HG03196 (cell line): ENCODE measurements at regions not wholly inside any gene's neighbourhood (a gene's known extent, or its start where the extent isn't known, plus 50 kb on each side); places are given as distances from the start of the nearest gene placed in this dataset.

Experiments
- ATAC-seq: cut with Tn5 transposase; IDR thresholded peaks from one replicate; pipeline ENCODE4 v1.9.1; 2021; ENCODE audit not compliant: unreplicated experiment

DNA sequence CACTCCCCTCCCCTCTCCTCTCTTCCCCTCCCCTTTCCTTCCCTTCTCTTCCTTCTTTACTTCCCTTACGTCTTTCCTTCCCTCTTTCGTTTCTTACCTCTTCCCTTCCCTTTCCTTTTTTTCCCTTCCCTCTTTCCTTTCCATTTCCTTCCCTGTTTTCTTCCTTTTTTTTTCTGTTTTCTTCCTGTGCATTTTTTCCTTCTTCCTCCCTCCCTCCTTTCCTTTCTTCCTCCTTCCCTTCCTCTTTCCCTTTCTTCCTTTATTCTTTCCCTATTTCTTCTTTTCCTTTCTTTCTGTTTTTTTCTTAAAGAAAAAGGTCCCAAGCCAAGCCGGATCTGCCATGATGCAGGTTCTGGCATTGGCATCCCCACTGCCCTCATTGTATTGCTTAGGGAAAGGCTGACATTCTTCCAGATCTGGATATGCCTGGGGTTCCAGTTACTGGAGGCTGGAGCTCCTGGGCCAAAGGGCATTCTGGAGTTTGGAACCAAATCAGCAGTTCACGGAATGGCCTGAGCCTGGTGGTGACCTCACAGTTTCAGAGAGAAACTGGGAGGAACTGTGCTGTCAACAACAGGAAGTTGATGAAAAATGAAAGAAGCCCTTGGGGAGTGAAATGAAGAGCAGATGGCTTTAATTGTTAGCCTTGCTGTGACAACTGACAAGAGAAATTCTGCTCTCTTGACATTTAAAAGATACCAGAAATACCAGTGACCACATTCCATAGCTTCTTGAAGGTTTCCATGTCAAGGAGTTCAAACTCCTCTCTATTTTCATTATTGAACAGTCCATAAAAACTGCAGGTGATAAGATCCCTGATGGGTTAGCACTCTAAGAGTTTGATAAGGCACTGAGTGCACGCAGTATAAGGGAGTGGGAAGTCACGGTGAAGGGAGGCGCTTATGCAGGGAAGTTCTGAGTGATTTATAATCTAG, 622.1 kb downstream of the SPRY1 start:
- peak; percentile 100 for ATAC-seq

DNA sequence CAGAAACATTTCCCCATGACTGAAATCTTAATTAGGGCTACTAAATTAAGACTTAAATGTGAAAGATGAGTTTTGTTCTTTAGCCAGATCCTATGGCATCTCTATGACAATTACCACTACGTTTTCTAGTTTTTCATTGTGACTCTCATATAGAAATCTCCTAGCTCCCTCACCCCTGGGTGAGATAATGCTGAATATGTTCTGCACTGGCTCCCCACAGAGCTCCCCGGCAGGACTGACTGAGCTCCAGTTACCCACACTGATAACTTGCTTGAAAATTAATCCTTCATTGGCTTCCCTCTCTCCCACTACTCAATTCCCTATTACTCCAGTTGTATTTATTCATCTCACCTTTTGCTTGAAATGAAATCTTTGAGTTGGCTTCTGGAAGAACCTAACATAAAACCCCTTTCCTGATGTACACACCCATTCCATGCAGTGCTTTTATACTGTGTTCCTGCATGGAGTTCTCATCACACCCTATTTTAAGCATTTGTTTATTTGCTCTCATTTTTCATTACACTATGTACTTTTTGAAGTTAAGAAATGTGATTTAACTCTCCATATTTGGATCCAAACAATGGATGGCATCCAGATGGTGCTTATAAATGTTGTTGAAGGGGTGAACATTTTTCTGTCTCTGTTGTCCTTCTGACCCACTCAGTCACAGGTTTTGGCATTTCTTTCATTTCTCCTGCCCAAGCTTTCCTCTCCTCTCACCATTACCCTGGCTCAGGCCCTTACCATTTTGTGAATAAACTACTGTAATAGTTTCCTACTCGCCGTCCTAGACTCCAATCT, 623.4 kb downstream of the SPRY1 start:
- no peak for ATAC-seq

DNA sequence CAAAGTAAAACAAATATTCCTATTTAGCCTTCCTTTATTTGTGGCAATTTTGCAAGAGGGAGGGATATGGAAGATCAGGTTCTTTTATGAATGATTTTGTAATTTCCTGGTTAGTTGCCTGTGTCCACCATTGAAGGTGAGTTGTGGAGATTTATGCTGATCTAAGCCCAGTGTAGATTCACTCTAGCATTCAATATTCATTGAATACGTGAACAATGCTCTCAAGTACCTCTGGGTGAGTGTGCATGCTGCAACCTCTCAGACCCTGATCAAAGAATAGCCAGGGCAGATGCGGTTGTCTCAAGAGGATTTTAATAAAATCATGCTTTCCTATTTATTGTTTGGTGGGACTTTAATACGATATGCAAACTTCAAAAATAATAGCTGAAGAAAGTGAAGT, 628.4 kb downstream of the SPRY1 start:
- ATAC-seq = no peak

DNA sequence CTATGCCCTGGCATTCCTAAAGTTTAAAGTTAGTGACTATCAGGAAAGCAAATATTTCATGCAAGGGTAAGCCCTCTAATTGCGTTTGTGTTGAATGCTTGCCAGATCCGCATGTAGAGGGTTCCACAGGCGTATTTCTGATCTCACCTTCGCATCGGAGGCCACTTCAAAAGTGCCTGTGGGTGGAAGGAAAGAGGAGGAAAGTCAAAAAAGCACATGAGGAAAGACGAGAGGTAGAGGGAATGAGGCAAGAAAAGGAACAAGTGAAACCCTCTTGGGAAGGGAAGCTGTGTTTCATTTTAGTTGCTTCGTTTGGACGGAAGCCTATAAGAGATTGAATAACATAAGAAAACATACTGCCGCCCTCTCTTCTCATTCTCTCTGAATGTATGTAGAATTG, 628.8 kb downstream of the SPRY1 start:
- no peak for ATAC-seq

DNA sequence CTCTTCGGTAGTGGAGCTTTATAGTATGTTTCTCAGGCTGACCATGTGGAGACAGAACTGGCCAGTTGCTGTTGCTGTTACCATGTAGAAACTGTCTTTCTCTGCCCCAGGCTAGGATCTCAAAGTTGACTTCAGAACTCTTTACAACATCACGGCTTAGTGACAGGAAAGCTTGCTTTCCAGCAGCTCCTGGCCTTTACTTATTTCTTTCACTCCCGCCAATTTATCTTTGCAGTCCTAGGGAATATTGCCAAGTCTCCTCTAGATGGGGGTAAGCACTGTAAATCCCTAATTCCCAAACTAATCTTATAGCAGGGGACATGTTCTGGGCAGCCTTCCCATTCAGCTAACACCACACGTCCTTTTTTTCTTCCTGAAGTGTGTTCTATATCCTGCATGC, 631.6 kb downstream of the SPRY1 start:
- no peak for ATAC-seq

DNA sequence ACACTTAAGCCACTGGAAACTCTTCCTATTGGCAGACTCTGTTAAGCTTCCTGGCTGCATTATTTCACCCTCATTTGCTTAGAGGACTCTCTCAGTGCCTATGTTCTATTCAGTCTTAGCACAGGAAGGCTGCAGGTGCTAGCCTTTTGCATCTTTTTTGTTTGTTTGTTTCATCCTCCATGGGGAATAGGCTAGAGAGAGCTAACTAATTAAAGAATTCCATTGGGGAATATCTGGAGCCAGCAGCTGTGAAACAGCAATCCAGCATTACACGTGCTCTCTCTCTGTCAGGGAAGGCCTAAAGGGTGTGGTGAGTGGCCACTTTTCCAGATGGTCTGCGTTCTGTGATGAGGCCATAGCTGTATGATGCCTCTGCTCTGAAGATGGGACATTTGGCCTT, 633.6 kb downstream of the SPRY1 start:
- no peak for ATAC-seq

DNA sequence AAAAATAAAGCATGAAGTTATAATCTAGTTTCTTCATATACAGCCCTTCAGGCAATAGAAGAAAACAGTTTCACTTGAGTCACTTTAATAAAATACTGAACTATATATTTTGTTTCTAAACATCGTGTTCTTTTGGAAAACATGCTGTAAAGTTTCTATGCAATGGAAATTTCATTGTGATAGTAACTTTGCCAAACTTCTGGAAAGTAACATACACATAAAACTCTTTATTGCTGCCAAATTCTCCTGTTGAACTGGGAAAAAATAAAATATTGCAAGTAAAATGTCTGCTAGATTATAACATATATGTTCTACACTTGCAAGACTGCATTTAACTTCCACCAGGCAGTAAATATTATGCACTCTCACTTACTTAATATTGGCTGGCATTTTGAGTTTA, 635.4 kb downstream of the SPRY1 start:
- ATAC-seq = no peak

DNA sequence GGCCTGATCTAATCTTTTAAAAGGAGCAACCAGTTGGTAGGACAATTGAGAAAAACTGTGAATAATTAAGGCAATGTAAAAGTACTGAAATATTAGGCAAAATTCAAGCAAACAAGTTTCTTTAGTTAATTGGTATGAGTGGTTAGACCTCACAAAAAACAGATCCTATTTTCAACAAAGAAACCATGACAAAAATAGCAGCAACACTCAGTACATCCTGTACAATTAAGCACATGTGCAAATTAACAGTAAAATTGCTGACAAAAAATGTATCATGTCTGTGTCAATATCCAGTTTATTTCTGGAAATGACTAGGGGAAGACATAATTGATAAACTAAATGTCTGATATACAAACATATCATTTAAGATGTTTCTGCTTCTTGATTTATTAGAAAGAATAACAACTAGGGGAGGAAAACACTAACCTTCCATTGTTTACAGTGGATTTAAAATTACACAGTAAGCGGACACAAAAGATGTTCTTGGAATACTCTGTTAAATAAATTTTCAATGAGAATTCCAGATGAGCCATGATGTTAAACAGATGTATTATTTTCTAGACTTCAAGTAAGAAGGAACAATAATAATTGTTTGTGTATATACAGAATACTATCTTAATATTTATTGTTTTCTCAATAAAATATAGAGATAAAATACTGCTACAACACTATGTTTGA, 638.9 kb downstream of the SPRY1 start:
- no peak for ATAC-seq

DNA sequence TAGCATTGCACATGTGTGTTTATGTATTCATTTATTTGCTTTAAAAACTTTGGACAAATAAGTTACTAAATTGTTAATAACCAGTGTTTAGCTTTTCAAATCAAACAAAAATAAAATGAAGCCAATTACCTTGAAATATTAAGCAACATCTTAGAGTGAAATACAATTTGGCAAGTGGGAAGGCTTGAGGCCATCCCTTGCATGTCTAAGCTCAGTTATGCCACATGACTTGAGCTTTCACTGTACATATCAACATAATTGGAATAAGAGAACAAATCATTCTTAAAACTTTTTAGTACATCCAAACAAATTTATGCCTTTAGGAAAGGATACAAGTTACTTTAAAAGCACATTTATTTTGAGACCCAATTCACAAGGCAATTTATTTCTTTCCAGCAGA, 640.6 kb downstream of the SPRY1 start:
- no peak for ATAC-seq

DNA sequence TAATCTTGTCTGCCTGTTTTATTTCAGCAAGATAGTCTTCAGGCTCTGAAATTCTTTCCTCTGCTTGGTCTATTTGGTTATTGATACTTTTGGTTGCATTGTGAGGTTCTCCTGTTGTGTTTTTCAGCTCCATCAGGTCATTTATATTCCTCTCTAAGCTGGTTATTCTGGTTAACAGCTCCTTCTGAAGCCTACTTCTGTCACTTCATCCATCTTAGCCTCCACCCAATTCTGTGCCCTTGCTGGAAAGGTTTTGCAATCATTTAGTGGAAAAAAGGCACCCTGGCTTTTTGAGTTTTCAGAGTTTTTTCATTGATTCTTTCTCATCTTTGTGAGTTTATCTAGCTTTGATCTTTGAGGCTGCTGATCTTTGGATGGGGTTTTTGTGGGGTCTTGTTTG, 647.7 kb downstream of the SPRY1 start:
- ATAC-seq = no peak

DNA sequence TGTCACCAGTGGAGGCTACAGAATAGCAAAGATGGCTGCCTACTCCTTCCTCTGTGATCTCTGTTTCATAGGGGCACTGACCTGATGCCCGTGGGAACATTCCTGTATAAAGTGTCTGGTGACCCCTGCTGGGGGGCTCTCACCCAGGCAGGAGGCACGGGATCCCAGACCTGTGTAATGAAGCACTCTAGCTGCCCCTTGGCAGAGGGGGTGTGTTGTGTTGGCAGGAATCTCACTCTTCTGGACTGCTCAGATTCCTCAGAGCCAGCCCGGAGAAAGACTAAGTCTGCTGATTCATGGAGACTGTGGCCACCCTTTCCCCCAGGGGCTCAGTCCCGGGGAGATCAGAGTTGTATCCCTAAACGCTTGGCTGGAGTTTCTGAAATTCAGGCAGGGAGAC, 648.3 kb downstream of the SPRY1 start:
- ATAC-seq = no peak

DNA sequence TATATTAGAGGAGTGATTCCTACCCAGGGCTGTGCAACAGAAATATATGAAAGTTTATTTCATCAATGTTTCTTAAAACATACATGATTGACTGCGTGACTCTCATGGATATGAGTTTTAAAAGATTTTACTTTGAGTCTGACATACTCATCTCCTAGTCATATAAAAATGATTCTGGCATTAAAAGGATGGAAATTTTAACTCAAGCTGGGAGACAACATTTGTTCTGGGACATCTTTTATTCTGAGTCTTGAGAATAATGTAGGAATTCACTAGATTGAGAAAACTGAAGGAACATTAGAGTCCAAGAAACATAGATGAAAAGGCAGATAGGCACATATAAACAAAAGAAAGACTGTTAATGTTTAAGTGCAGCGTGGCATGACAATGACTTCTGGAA, 649.6 kb downstream of the SPRY1 start:
- ATAC-seq = no peak

DNA sequence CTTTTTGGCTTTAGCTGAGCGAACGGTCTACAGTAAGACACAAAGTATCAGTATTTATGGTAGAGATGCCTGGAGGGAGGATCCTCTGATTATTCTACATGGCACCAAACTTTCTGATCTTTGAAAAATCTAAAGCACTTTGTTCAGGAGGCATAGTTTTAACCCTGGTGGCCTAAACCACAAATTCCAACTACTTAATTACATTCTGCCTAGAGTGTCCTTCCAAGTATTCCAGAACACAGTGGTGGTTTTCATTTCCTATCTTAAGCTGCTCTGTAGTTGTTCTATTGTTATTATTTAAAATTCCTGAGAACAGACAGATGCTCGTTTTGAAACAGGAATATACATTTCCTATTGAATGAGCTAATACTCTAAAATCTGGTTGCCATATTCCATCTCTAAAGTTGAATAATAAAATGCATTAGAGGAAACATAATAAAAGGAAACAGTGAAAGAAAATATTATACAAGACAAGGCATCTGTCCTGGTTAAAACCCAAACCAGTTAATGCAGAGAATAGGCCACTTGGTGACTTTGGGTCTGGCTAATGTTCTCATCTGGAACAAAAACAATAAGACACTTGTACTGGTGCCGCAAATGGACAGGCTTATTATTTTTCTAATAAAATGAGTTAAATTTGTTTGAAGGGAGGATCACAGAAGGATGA, 657.4 kb downstream of the SPRY1 start:
- ATAC-seq = no peak

DNA sequence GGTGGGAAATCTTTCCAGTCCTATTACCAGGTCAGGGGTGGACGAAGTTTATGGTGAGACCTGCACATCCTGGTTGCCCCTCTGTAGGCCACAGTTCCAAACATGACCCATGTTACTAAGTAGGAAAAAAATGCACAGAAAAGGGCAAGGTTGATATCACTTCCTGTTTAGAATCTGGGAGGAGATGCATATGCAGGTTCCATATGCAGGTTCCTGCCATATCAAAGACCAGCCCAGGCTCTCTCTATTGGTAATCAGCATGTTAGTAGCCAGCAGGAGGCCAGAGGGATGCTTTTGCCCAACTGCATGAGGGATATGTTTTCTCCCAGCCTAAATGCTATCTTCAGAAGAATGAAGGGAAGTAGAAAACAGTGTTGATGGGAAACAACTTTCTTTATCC, 657.2 kb downstream of the ANKRD50 start:
- ATAC-seq = no peak

DNA sequence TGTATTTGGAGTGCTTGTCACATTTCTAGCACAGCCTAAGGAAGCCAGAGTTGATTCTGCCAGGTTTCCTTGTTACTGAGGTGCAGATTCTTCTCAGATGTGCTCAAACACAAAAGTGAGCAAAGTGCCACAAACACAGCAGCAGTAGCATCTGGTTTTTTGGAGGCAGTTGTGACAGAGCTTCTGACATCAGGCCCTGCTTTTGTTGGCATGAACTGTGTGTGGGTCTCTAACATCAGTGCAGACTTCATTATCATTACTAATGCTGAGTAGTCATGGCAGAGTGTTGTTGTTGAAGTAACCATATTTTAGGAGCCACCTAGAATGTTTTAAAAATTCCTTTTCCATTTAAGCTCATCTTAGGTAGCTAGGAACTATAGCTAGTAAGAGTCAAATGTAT, 656.6 kb downstream of the ANKRD50 start:
- ATAC-seq = no peak

DNA sequence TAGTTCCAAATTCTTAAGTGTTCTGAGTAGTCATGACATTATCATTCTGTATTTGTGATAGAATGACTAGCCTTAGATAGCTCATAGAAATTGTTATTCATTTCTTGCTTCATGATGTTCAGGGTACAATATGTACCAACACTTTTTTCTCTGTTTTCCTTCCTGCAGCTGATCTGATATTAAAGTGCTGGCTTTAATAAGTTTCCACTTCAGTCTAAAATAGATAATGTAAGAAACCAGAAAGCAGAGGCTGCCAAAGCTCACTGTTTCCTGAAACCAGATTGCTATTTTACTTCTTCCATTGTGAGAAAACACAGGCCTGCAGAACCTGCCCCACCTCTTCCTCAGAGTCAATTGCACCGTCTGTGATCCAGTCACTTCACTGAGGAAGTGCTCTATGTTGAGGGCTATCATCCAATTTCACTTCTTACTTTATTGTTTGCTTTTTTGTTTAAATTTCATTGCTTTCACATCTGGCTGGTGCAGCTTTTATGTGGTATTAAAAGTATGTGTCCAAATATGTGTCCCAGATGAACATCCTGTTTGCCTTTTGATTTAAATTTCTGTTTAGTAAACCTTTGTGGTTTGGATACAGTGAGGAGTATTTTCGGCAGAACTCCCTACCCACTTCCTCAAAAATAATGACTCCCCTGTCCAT, 652.1 kb downstream of the ANKRD50 start:
- no peak for ATAC-seq

DNA sequence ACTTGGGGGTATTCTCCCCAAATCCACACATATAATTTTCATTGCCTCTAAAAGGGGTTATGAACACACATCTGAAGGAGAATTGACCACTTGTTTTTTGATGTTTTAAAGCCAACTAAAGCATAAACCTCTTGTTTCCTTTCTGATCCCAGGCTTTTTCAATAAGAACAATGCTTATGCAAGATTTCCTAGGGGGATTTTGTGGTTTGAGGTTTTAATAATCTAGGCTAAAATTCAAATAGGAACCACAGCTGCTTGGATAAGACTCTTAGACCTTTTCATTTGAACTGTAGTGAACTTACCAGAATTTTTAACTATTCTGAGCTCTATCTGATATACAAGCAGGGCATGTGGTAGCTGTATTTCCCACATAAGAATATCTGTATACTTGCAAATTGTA, 651.1 kb downstream of the ANKRD50 start:
- no peak for ATAC-seq

DNA sequence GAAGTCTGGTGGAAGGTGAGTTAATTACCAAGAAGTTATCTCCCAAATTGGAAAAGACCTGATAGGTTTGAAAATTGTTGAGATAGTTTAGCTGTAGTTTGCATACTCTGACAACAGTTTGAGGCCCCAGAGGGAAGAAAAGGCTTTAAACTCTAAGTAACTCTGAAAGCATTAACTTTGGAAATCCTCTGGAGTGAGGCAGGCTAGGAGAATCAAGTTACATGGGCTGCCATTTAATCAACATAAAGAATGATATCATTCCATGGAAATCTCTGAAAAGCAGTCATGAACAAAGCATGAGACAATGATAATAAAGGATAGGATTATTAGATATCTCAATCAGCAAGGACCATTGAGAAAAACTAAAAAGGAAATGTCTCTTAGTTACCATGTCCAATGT, 647.1 kb downstream of the ANKRD50 start:
- ATAC-seq = no peak

DNA sequence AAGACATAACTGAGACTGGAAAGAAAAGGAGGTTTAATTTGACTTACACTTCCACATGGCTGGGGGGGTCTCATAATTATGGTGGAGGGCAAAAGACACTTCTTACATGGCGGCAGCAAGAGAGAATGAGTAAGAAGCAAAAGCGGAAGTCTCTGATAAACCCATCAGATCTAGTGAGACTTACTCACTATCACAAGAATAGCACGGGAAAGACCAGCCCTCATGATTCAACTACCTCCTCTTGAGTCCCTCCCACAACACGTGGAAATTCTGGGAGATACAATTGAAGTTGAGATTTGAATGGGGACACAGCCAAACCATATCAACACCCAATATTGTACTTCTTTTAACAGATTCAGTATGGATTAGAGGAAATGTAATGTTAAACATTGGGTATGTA, 646.6 kb downstream of the ANKRD50 start:
- ATAC-seq = no peak

DNA sequence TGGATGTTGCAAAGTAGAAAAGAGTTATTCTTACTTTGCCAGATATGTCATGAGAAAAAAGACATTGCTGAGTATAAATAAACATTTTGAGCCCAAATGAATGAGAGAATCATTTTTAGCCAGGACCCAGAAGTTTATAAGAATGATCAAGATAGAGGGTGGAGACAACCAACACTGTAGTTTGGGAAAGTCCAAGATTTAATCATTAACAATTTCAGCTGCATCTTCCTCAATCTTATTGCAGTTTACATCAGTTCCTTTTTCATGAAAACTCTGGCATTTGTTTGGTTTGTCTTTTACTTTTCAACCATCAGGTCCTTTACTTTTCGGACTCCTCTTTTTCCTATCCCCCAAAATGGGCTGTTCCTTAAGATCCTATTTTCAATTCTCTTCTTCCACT, 645.9 kb downstream of the ANKRD50 start:
- ATAC-seq = no peak

DNA sequence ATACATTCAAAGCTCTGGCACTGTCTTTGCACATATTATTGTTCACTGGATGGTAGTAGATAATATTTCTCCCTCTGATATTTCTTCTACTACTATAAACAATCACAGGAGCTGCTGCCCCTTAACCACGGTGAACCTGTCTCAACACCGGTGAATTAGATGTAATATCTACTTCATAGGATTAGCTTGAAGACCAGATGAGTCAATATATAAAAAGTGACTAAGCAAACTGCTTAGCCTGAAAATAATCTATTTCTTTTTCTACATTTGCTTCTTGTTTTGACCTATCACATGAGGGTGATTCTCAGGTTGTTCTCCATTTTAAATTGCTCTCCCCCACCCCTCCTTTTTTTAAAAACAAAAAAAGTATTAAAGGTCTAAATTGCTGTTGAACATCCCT, 645.5 kb downstream of the ANKRD50 start:
- ATAC-seq = no peak
